Adrenal gland (tissue), 9 donors: ENCODE measurements at regions not wholly inside any gene's neighbourhood (a gene's known extent, or its start where the extent isn't known, plus 50 kb on each side); places are given as distances from the start of the nearest gene placed in this dataset.

Source experiments
- DNase-seq, 7 donors: peaks; one replicate each; pipeline ENCODE4 v3.0.0-alpha.2; 2019 to 2020
- H3K27ac ChIP-seq, 5 donors: fragments of 200-600 bp; sonication (generic) in 4 of 5; 1 replicate in 3 of 5; 2 replicates in 2 of 5; pipeline versions ENCODE4 v1.5.1 to v1.8.0; 2016 to 2020; ENCODE audit warnings: mild to moderate bottlenecking in 1 of 5
- H3K27me3 ChIP-seq: fragments of 200-600 bp; 2 replicates; pipeline ENCODE4 v1.8.0; 2021
- H3K36me3 ChIP-seq, 2 donors: fragments of 200-600 bp; replicated peaks in 1 of 2; 1 replicate in 1 of 2; 2 replicates in 1 of 2; pipeline versions ENCODE4 v1.5.1 to v1.8.0; 2018 to 2022
- H3K4me1 ChIP-seq, 2 donors: fragments of 200-600 bp; replicated peaks in 1 of 2; 1 replicate in 1 of 2; 2 replicates in 1 of 2; pipeline versions ENCODE4 v1.5.1 to v1.8.0; 2018 to 2021
- H3K4me3 ChIP-seq, 4 donors: fragments of 200-600 bp; sonication (generic) in 3 of 4; one replicate each; pipeline ENCODE4 v1.5.1; 2016 to 2018
- H3K9me3 ChIP-seq, 3 donors: fragments of 200-600 bp; sonication (generic) in 1 of 3; replicated peaks in 1 of 3; 1 replicate in 2 of 3; 2 replicates in 1 of 3; pipeline versions ENCODE4 v1.5.1 to v1.8.0; 2016 to 2021
- POLR2A ChIP-seq, 2 donors: fragments of 450-650 bp; IDR thresholded peaks; one replicate each; pipeline ENCODE4 v1.6.1; 2017; ENCODE audit warnings: antibody characterized with exemption in 2 of 2, mild to moderate bottlenecking in 2 of 2, moderate library complexity in 1 of 2
- WGBS, 4 donors: extraction: QIAGEN DNeasy Blood & Tissue Kit in 2 of 4; methylation state at CpG; one replicate each; pipeline versions ENCODE4 v1.1.5 to v1.1.7; 2013 to 2017; 5-methylcytosine and 5-hydroxymethylcytosine counted together
- intact Hi-C, 2 donors: fragments of 100-400 bp; cut with DNase I; formaldehyde crosslinking; loops; one replicate each; pipeline versions ENCODE4 v1.14.1 to v1.15.0; 2022 to 2023
- TF ChIP-seq, protein P1 (sequence below), 6 experiments: fragments of 450-650 bp in 4 of 6; fragments of 200-600 bp in 2 of 6; sonication (generic) in 1 of 6; IDR thresholded peaks; 1 replicate in 5 of 6; 2 replicates in 1 of 6; pipeline versions ENCODE4 v1.5.1 to v1.8.0; 2016 to 2021; ENCODE audit warnings: antibody characterized with exemption in 6 of 6, mild to moderate bottlenecking in 2 of 6, moderate library complexity in 1 of 6
- donor health status: healthy with polysubstance abuse.
- donor health status: Bipolar disorder and iron deficiency.
- donor health status: DM: yes; HTN: yes; CAD: no.
- donor health status: DM: no; HTN: no; CAD: no.
- donor health status: DM: no; HTN: no; CAD: no.

DNA sequence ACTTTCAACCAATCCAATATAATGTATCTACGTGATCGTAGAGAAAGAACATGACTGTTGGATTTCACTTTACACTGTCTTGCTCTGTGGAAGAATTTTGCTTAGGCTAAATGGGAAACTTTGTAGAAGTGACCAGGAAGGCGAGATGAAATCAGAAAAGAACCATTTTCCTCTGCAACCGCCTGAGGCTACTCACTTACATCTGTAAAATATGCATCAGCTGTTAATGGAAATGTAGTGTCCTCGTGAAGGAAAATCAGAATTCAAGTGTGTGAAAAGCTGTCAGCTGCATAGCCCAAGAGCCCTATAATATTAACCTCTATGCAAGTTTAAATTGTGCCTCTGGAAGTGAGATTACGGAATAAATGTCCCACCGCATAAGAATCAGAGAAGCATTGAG lies 277.9 kb downstream of the C6orf118 start:
- no peaks in the 10 kb centered on the region for H3K36me3 ChIP-seq
- WGBS, 4 donors, result 59 to 72% (median 69%) methylated on average over 7 of the region's 7 CpGs
- no peak overlapping the region for H3K27ac ChIP-seq
- DNase-seq, result no peak
- intact Hi-C loops, result no loop called here
- TF ChIP-seq, protein P1, sequence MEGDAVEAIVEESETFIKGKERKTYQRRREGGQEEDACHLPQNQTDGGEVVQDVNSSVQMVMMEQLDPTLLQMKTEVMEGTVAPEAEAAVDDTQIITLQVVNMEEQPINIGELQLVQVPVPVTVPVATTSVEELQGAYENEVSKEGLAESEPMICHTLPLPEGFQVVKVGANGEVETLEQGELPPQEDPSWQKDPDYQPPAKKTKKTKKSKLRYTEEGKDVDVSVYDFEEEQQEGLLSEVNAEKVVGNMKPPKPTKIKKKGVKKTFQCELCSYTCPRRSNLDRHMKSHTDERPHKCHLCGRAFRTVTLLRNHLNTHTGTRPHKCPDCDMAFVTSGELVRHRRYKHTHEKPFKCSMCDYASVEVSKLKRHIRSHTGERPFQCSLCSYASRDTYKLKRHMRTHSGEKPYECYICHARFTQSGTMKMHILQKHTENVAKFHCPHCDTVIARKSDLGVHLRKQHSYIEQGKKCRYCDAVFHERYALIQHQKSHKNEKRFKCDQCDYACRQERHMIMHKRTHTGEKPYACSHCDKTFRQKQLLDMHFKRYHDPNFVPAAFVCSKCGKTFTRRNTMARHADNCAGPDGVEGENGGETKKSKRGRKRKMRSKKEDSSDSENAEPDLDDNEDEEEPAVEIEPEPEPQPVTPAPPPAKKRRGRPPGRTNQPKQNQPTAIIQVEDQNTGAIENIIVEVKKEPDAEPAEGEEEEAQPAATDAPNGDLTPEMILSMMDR (IDR thresholded peaks at IDR 0.05), result no peak
- TF ChIP-seq POLR2A (IDR thresholded peaks at IDR 0.05), result no peak
- H3K4me3 ChIP-seq, result no peak overlapping the region
- H3K4me1 ChIP-seq, result no peaks in the 10 kb centered on the region
- no peaks in the 10 kb centered on the region for H3K27me3 ChIP-seq
- no peaks in the 10 kb centered on the region for H3K9me3 ChIP-seq

DNA sequence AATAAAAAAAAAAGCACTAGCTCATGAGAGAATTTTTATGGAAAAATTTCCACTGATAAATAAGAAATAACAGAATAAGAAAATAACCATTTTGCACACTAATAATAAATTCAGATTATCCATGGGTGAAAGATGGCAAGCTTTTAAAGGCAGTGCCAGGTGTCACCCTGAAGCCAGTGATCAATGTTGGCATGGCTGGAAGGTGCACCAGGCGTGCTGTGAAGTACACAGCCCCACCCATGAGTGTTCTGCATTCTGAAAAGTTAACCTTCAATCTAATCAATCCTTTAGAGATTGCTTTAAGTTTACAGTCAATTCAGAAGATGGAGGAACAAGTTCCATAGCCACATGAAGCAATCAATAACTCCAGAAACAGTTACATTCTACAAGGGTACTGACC lies 284.4 kb downstream of the C6orf118 start:
- no peaks in the 10 kb centered on the region for H3K36me3 ChIP-seq
- no peaks in the 10 kb centered on the region for H3K4me1 ChIP-seq
- peaks cover 3% of the 10 kb centered on the region for H3K27me3 ChIP-seq
- no peak overlapping the region for H3K4me3 ChIP-seq
- no peaks in the 10 kb centered on the region for H3K9me3 ChIP-seq
- intact Hi-C loops, result no loop called here
- TF ChIP-seq, protein P1 (IDR thresholded peaks at IDR 0.05), result no peak
- no peak for TF ChIP-seq POLR2A (IDR thresholded peaks at IDR 0.05)
- no peak overlapping the region for H3K27ac ChIP-seq
- 51 to 71% (median 57%) methylated on average over 1 of the region's 1 CpG for WGBS, 4 donors
- DNase-seq, result no peak

DNA sequence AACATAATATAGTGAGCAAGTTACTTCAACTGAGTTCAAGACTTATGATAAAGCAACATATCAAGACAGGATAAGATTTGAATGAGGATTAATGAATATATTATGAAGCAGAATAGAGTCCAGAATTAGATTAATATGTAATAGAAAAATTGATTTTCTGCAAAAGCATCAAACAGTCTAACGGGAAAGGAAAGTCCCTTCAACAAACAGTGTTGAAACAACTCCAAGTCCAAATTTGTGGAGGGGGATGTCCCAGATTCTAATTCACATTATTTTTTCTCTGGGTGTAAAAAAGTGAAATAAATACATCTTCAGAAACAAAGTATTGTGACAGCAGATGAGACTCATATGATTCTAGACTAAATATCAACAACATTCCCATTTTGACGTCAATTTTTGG lies 289.7 kb downstream of the C6orf118 start:
- Histone ChIP-seq H3K4me3 (no peak overlapping the region), H3K36me3 (no peaks in the 10 kb centered on the region), H3K27ac (no peak overlapping the region), H3K4me1 (no peaks in the 10 kb centered on the region), H3K9me3 (no peaks in the 10 kb centered on the region), H3K27me3 (peaks cover 3% of the 10 kb centered on the region)
- intact Hi-C loops, result no loop called here
- TF ChIP-seq, protein P1 (IDR thresholded peaks at IDR 0.05), result no peak
- TF ChIP-seq POLR2A (IDR thresholded peaks at IDR 0.05), result no peak
- no peak for DNase-seq
- 63 to 73% (median 69%) methylated on average over 2 of the region's 2 CpGs for WGBS, 4 donors

DNA sequence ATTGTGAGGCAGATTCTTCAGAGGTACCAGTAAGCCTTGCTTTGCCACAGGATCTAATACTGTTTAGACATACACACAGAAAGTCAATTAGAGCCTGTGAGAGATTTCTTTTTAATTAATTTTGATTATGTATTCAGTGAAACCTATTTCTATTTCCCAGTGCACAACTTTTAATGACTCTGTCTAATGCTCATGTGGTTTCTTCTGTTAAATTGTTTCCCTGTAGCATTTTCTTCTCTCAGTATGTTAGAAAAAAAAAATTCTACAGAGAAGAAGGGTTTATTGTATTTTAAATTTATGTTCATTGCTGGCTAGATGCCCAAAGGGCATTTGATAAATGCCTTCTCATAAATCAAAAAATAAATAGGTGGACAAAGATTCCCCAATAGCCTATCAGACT lies 293.7 kb downstream of the C6orf118 start:
- intact Hi-C loops, result no loop called here
- no peak for TF ChIP-seq POLR2A (IDR thresholded peaks at IDR 0.05)
- TF ChIP-seq, protein P1 (IDR thresholded peaks at IDR 0.05), result no peak
- no peak overlapping the region for H3K4me3 ChIP-seq
- no peak overlapping the region for H3K27ac ChIP-seq
- no peaks in the 10 kb centered on the region for H3K4me1 ChIP-seq
- H3K27me3 ChIP-seq, result peaks cover under 1% of the 10 kb centered on the region
- no peak for DNase-seq
- no peaks in the 10 kb centered on the region for H3K36me3 ChIP-seq
- H3K9me3 ChIP-seq, result no peaks in the 10 kb centered on the region
